Progenitor cell of endocrine pancreas (in vitro differentiated cells): ENCODE measurements at regions not wholly inside any gene's neighbourhood (a gene's known extent, or its start where the extent isn't known, plus 50 kb on each side); places are given as distances from the start of the nearest gene placed in this dataset.

Source experiments
- DNase-seq: peaks from one replicate; pipeline ENCODE4 v3.0.0; 2021; ENCODE audit warnings: low spot score; ENCODE audit not compliant: unreplicated experiment
- H3K27ac Mint-ChIP-seq: 2 replicates; pipeline ENCODE4 v1.8.0; 2021; ENCODE audit warnings: mild to moderate bottlenecking, moderate library complexity, mixed read lengths
- H3K27me3 Mint-ChIP-seq: 2 replicates; pipeline ENCODE4 v1.8.0; 2021; ENCODE audit warnings: mixed read lengths
- H3K36me3 Mint-ChIP-seq: 2 replicates; pipeline ENCODE4 v1.8.0; 2022; ENCODE audit warnings: mixed read lengths; ENCODE audit not compliant: insufficient read depth
- H3K4me1 Mint-ChIP-seq: 2 replicates; pipeline ENCODE4 v1.8.0; 2021; ENCODE audit warnings: low read depth, mixed read lengths
- H3K4me3 Mint-ChIP-seq: 2 replicates; pipeline ENCODE4 v1.8.0; 2021; ENCODE audit warnings: low read depth, mild to moderate bottlenecking, moderate library complexity, mixed read lengths
- H3K9me3 Mint-ChIP-seq: 2 replicates; pipeline ENCODE4 v1.8.0; 2021; ENCODE audit warnings: low read depth, mixed read lengths
- TF ChIP-seq, protein P1 (sequence below): fragments of 200-600 bp; sonication (generic); IDR thresholded peaks from one replicate; pipeline ENCODE4 v1.5.0; 2021; ENCODE audit warnings: antibody characterized with exemption, mild to moderate bottlenecking; ENCODE audit not compliant: unreplicated experiment

DNA sequence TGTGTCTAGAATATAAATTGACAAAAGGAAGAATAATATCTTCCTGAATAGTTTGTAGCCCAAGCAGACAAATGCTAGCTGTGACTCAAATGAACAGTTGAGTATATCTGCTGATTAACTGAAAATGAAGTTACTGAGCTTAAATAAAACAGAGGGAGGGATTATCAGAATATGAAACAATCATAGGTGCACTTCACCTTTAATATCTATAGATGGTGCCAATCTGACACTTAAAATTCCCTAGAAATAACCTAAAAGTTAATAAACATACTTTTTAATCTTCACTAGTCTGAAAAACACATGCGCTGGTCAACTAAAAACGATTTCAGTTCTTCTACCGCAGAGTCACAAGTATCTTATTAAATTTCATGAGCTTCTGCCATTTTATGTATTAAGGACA is 280.8 kb upstream of the RASA1 start:
- Mint-ChIP-seq H3K4me1 (no peaks in the 10 kb centered on the region), H3K27ac (no peak overlapping the region), H3K9me3 (no peaks in the 10 kb centered on the region), H3K4me3 (no peak overlapping the region), H3K36me3 (no peaks in the 10 kb centered on the region), H3K27me3 (no peaks in the 10 kb centered on the region)
- TF ChIP-seq, protein P1, sequence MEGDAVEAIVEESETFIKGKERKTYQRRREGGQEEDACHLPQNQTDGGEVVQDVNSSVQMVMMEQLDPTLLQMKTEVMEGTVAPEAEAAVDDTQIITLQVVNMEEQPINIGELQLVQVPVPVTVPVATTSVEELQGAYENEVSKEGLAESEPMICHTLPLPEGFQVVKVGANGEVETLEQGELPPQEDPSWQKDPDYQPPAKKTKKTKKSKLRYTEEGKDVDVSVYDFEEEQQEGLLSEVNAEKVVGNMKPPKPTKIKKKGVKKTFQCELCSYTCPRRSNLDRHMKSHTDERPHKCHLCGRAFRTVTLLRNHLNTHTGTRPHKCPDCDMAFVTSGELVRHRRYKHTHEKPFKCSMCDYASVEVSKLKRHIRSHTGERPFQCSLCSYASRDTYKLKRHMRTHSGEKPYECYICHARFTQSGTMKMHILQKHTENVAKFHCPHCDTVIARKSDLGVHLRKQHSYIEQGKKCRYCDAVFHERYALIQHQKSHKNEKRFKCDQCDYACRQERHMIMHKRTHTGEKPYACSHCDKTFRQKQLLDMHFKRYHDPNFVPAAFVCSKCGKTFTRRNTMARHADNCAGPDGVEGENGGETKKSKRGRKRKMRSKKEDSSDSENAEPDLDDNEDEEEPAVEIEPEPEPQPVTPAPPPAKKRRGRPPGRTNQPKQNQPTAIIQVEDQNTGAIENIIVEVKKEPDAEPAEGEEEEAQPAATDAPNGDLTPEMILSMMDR, result no peak
- DNase-seq, result no peak

DNA sequence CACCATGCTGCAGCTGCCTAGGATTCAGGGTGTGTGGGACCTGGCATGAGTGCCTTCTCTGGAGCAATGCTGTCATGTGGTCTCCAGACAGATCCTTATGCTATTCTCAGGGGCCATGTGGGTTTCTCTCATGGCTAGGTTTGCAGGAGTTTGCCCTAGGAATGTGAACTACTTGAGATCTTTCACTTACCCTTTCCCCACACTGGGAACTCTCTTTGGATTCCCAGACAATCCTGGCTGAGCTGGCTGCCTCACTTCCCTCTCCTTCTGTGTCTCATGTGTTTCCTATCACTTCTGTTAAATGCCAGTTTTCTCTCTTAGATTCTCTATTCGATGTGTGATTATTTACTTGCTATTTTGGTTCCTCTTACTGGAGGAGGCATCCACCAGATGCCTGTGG is 270.2 kb upstream of the RASA1 start:
- Mint-ChIP-seq H3K4me3 (no peak overlapping the region), H3K36me3 (no peaks in the 10 kb centered on the region), H3K9me3 (peaks cover 4% of the 10 kb centered on the region), H3K27me3 (no peaks in the 10 kb centered on the region), H3K4me1 (no peaks in the 10 kb centered on the region), H3K27ac (no peak overlapping the region)
- TF ChIP-seq, protein P1, result no peak
- DNase-seq, result no peak

GRCh38 chr5:86999951-87000350 is 267.7 kb upstream of the RASA1 start:
- TF ChIP-seq, protein P1, result no peak
- H3K9me3 Mint-ChIP-seq, result peaks cover 2% of the 10 kb centered on the region
- H3K4me1 Mint-ChIP-seq, result no peaks in the 10 kb centered on the region
- H3K27me3 Mint-ChIP-seq, result no peaks in the 10 kb centered on the region
- no peak overlapping the region for H3K27ac Mint-ChIP-seq
- no peaks in the 10 kb centered on the region for H3K36me3 Mint-ChIP-seq
- no peak overlapping the region for H3K4me3 Mint-ChIP-seq
- no peak for DNase-seq

DNA sequence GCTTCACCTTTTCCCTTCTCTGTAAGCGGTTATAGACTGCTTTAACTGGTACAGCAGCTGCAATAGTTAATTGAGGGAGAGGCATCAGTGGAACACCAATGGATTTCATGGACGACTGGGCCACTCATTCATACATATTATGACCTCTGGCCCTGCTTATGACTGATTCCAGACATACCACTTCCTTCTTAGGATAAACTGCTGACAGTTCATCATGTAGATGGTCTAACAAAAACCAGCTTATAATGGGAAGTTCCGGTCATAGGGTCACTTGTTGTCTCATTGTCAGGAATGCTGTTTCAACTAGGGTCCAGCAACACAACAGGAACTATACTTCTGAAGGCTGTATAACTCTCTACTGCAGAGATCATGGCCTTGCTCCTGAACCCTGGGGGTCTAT is 265.2 kb upstream of the RASA1 start:
- Mint-ChIP-seq H3K9me3 (no peaks in the 10 kb centered on the region), H3K27me3 (no peaks in the 10 kb centered on the region), H3K36me3 (no peaks in the 10 kb centered on the region), H3K4me1 (no peaks in the 10 kb centered on the region), H3K27ac (no peak overlapping the region), H3K4me3 (no peak overlapping the region)
- DNase-seq, result no peak
- TF ChIP-seq, protein P1, result no peak

GRCh38 chr5:87004101-87004500 is 263.6 kb upstream of the RASA1 start:
- TF ChIP-seq, protein P1, result no peak
- no peak for DNase-seq
- no peaks in the 10 kb centered on the region for H3K27me3 Mint-ChIP-seq
- H3K4me3 Mint-ChIP-seq, result no peak overlapping the region
- no peak overlapping the region for H3K27ac Mint-ChIP-seq
- H3K36me3 Mint-ChIP-seq, result no peaks in the 10 kb centered on the region
- no peaks in the 10 kb centered on the region for H3K9me3 Mint-ChIP-seq
- no peaks in the 10 kb centered on the region for H3K4me1 Mint-ChIP-seq
